Upper lobe of left lung (tissue), 6 donors: ENCODE measurements at regions not wholly inside any gene's neighbourhood (a gene's known extent, or its start where the extent isn't known, plus 50 kb on each side); places are given as distances from the start of the nearest gene placed in this dataset.

ENCODE experiments used
- ATAC-seq, 2 donors: fragments of 200-7000 bp; cut with Tn5 transposase; one replicate each; pipeline ENCODE4 v1.9.1; 2022; ENCODE audit warnings: mild to moderate bottlenecking in 2 of 2, moderate library complexity in 2 of 2; ENCODE audit not compliant: low FRiP score in 2 of 2
- DNase-seq, 2 donors: peaks; one replicate each; pipeline ENCODE4 v3.0.0-alpha.2; 2019 to 2020
- H3K27ac ChIP-seq, 4 donors: fragments of 200-600 bp; sonication (generic); one replicate each; pipeline ENCODE4 v1.5.1; 2016 to 2019
- H3K27me3 ChIP-seq, 4 donors: fragments of 200-600 bp; sonication (generic); one replicate each; pipeline ENCODE4 v1.5.1; 2017 to 2019
- H3K36me3 ChIP-seq, 4 donors: fragments of 200-600 bp; sonication (generic); one replicate each; pipeline ENCODE4 v1.5.1; 2016 to 2019
- H3K4me1 ChIP-seq, 4 donors: fragments of 200-600 bp; sonication (generic); one replicate each; pipeline ENCODE4 v1.5.1; 2018 to 2019
- H3K4me3 ChIP-seq, 4 donors: fragments of 200-600 bp; sonication (generic); one replicate each; pipeline ENCODE4 v1.5.1; 2017 to 2019; ENCODE audit warnings: mild to moderate bottlenecking in 2 of 4, moderate library complexity in 1 of 4
- H3K9me3 ChIP-seq, 4 donors: fragments of 200-600 bp; sonication (generic); one replicate each; pipeline ENCODE4 v1.5.1; 2018 to 2019
- EP300 ChIP-seq, 4 donors: sonication (generic); formaldehyde crosslinking; IDR thresholded peaks; one replicate each; pipeline ENCODE4 v1.5.1; 2017; ENCODE audit warnings: antibody characterized with exemption in 4 of 4, control low read depth in 2 of 4
- POLR2A ChIP-seq, 4 donors: fragments of 450-650 bp; IDR thresholded peaks; one replicate each; pipeline ENCODE4 v1.5.1; 2016 to 2017; ENCODE audit warnings: antibody characterized with exemption in 4 of 4, mild to moderate bottlenecking in 2 of 4
- POLR2AphosphoS5 ChIP-seq, 2 donors: sonication (generic); formaldehyde crosslinking; IDR thresholded peaks; one replicate each; pipeline ENCODE4 v1.5.1; 2017; ENCODE audit warnings: antibody characterized with exemption in 2 of 2
- WGBS, 2 donors: methylation state at CpG; one replicate each; pipeline ENCODE4 v1.1.5; 2017 to 2018; 5-methylcytosine and 5-hydroxymethylcytosine counted together
- TF ChIP-seq, protein P1 (sequence below), 6 experiments: fragments of 450-650 bp in 4 of 6; fragments of 200-600 bp in 2 of 6; sonication (generic) in 2 of 6; IDR thresholded peaks; one replicate each; pipeline ENCODE4 v1.5.1; 2016 to 2019; ENCODE audit warnings: antibody characterized with exemption in 6 of 6
- donor health status: DM: no; HTN: no; CAD: no; lungs with moderate emphysema.
- donor health status: DM: no; HTN: yes; CAD: no; lungs with severe emphysema.

DNA sequence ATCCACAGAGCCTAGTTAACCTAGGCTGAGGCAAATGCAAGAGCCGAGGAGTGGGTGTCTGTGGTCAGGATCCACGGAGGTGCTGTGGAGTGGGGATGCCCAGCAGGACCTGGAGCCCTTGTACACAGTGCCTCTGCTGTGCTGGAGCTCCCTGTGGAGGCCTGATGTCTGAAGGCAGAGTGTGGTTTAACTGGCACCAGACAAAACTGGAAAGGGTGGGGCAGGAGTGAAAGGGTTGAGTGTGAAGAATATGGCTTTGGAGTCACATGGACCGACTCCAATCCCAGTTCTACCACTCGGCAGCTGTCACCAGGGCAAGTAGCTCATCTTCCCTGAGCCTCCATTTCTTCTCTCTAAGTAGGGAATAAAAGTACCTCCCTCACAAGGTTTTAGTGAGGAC, 60.3 kb upstream of the GPR12 start:
- 82 to 91% methylated on average over 4 of the region's 4 CpGs for WGBS, 2 donors
- Histone ChIP-seq H3K4me3 (no peak overlapping the region), H3K9me3 (no peaks in the 10 kb centered on the region), H3K27me3 (no peaks in the 10 kb centered on the region), H3K36me3 (no peaks in the 10 kb centered on the region), H3K4me1 (no peaks in the 10 kb centered on the region), H3K27ac (no peak overlapping the region)
- TF ChIP-seq POLR2AphosphoS5 (IDR thresholded peaks at IDR 0.05) (no peak), EP300 (IDR thresholded peaks at IDR 0.05) (no peak), POLR2A (IDR thresholded peaks at IDR 0.05) (no peak)
- TF ChIP-seq, protein P1, sequence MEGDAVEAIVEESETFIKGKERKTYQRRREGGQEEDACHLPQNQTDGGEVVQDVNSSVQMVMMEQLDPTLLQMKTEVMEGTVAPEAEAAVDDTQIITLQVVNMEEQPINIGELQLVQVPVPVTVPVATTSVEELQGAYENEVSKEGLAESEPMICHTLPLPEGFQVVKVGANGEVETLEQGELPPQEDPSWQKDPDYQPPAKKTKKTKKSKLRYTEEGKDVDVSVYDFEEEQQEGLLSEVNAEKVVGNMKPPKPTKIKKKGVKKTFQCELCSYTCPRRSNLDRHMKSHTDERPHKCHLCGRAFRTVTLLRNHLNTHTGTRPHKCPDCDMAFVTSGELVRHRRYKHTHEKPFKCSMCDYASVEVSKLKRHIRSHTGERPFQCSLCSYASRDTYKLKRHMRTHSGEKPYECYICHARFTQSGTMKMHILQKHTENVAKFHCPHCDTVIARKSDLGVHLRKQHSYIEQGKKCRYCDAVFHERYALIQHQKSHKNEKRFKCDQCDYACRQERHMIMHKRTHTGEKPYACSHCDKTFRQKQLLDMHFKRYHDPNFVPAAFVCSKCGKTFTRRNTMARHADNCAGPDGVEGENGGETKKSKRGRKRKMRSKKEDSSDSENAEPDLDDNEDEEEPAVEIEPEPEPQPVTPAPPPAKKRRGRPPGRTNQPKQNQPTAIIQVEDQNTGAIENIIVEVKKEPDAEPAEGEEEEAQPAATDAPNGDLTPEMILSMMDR (IDR thresholded peaks at IDR 0.05) = no peak
- ATAC-seq (no peak), DNase-seq (no peak)

DNA sequence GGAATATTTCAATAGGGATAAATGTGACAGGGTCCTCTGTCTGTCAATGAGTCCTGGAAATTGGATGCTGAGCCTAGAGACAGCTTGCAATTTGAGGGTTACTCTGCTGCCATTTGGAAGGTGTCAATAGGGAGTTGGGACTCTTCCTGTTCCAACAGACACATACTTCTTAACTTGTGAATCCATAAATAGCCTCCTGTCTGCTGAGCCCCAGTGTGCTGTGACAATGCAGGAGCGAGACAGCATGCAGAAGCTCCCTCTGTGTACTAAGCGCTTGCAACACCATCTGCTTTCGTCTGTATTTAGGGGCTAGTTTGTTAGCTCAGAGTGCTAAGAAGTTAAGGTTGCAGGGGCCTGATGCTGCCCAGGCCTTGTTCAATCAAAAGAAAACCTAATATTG, 58.5 kb upstream of the GPR12 start:
- no peaks in the 10 kb centered on the region for H3K4me1 ChIP-seq
- no peak for DNase-seq
- no peaks in the 10 kb centered on the region for H3K9me3 ChIP-seq
- H3K27ac ChIP-seq = no peak overlapping the region
- WGBS, 2 donors = 88 to 90% methylated on average over 2 to 3 of the region's 3 CpGs
- no peaks in the 10 kb centered on the region for H3K36me3 ChIP-seq
- H3K27me3 ChIP-seq = no peaks in the 10 kb centered on the region
- H3K4me3 ChIP-seq = no peak overlapping the region
- TF ChIP-seq EP300 (IDR thresholded peaks at IDR 0.05) (no peak), POLR2A (IDR thresholded peaks at IDR 0.05) (no peak), POLR2AphosphoS5 (IDR thresholded peaks at IDR 0.05) (no peak)
- TF ChIP-seq, protein P1 (IDR thresholded peaks at IDR 0.05) = no peak
- ATAC-seq = no peak

DNA sequence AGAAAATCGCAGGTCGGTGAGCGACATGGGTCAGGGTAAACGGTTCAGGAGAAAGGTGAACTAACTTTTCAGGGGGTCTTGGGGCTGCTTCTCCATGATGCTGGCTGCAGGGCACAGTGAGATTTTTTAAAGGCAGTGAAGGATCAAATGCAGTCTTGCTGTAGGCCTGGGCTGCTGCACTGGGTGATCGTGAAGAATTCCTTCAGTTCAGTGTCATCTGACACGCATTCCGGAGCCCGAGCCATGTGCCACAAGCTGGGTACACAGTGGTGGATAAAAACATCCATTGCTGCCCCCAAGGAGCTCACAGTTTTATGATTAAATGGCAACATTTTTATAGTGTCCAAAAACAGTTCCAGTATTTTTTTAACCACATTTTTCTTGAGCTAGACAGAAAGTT, 56.3 kb upstream of the GPR12 start:
- Histone ChIP-seq H3K27me3 (no peaks in the 10 kb centered on the region), H3K4me1 (no peaks in the 10 kb centered on the region), H3K27ac (no peak overlapping the region), H3K9me3 (no peaks in the 10 kb centered on the region), H3K4me3 (no peak overlapping the region), H3K36me3 (no peaks in the 10 kb centered on the region)
- DNase-seq (no peak), ATAC-seq (no peak)
- TF ChIP-seq POLR2A (IDR thresholded peaks at IDR 0.05) (no peak), POLR2AphosphoS5 (IDR thresholded peaks at IDR 0.05) (no peak), EP300 (IDR thresholded peaks at IDR 0.05) (no peak)
- TF ChIP-seq, protein P1 (IDR thresholded peaks at IDR 0.05) = no peak
- WGBS, 2 donors = 81 to 85% methylated on average over 8 of the region's 8 CpGs

DNA sequence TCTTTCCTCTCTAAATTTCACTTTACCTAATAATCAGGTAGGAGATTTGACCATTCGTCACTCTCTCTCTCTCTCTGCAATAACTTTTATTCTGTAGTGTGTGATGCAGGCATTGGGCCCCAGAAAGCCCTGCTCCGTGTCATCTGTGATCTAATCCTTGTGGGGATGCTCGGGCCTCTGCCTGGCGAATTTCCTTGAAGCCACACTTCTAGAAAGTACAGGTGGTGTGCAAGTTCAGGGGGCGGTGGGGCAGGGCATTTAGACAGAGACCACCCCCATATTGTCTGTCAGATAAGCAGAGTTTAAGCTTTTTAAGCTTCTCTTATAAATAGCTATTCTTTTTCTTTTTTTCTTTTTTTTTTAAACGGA, 53.4 kb upstream of the GPR12 start:
- Histone ChIP-seq H3K27ac (no peak overlapping the region), H3K27me3 (no peaks in the 10 kb centered on the region), H3K36me3 (no peaks in the 10 kb centered on the region), H3K4me3 (no peak overlapping the region), H3K4me1 (no peaks in the 10 kb centered on the region), H3K9me3 (no peaks in the 10 kb centered on the region)
- no peak for TF ChIP-seq EP300 (IDR thresholded peaks at IDR 0.05)
- TF ChIP-seq, protein P1 (IDR thresholded peaks at IDR 0.05) = no peak
- DNase-seq = no peak
- WGBS, 2 donors = 70 to 82% methylated on average over 6 of the region's 6 CpGs
- no peak for ATAC-seq

DNA sequence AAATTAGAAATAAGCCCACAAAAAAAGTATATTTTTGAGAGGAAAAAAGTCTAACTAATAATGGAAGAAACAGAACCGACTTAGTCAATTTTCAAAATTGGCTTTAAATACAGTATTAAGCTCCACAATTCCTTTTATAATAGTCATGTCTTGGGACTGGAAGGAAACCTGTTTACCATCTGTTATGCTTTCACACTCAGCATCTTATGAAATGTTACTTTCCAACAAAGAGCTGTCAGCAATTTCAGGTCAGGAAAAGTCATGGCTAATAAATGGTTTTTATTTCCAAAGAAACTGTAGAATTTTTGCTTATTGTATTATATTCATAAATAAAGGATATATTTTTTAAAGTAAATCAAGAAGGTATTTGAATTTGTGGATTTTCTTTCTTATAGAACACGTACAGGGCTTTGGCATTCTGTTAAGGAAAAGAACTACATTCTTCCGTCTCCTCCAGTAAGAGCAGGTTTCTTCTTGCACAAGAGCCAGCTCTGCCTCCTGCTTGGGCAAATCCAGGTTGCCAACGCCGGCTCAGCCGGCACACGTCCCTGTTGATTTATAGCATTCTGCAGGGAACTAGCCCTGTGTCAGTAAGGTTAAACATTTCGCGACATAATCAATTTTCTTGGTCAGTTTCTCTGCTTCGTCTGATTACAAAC, 52.9 kb upstream of the GPR12 start:
- Histone ChIP-seq H3K4me3 (no peak overlapping the region), H3K4me1 (no peaks in the 10 kb centered on the region), H3K9me3 (no peaks in the 10 kb centered on the region), H3K27ac (no peak overlapping the region), H3K27me3 (no peaks in the 10 kb centered on the region), H3K36me3 (no peaks in the 10 kb centered on the region)
- DNase-seq (no peak), ATAC-seq (no peak)
- 62 to 65% methylated on average over 10 of the region's 10 CpGs for WGBS, 2 donors
- TF ChIP-seq, protein P1 (IDR thresholded peaks at IDR 0.05) = no peak
- TF ChIP-seq POLR2A (IDR thresholded peaks at IDR 0.05) = no peak
